Ishikawa (cell line): ENCODE measurements at regions not wholly inside any gene's neighbourhood (a gene's known extent, or its start where the extent isn't known, plus 50 kb on each side); places are given as distances from the start of the nearest gene placed in this dataset.

Source experiments
- CEBPB ChIP-seq: IDR thresholded peaks from 2 replicates; pipeline ENCODE4 v1.6.1; 2012
- ZBTB7A ChIP-seq: IDR thresholded peaks from 2 replicates; pipeline ENCODE4 v1.6.1; 2012; ENCODE audit warnings: low read depth
- TF ChIP-seq, protein P1 (sequence below): IDR thresholded peaks from 2 replicates; pipeline ENCODE4 v1.6.1; 2012; ENCODE audit warnings: low read depth, mild to moderate bottlenecking

DNA sequence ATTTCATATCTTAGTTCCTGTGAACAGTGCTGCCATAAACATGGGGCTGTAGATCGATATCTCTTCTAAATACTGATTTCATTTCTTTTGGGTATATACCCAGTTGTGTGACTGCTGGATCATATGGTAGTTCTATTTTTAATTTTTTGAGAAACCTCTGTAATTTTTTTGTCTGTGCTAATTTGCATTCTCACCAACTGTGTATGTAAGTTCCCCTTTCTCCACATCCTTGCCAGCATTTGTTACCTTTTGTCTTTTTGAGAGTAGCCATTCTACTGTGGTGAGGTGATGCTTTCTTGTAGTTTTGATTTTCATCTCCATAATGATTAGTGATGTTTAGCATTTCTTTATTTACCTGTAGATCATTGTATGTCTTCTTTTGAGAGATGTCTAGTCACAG is 2086.5 kb upstream of the TENM3 start:
- TF ChIP-seq ZBTB7A (no peak), CEBPB (no peak)
- TF ChIP-seq, protein P1, sequence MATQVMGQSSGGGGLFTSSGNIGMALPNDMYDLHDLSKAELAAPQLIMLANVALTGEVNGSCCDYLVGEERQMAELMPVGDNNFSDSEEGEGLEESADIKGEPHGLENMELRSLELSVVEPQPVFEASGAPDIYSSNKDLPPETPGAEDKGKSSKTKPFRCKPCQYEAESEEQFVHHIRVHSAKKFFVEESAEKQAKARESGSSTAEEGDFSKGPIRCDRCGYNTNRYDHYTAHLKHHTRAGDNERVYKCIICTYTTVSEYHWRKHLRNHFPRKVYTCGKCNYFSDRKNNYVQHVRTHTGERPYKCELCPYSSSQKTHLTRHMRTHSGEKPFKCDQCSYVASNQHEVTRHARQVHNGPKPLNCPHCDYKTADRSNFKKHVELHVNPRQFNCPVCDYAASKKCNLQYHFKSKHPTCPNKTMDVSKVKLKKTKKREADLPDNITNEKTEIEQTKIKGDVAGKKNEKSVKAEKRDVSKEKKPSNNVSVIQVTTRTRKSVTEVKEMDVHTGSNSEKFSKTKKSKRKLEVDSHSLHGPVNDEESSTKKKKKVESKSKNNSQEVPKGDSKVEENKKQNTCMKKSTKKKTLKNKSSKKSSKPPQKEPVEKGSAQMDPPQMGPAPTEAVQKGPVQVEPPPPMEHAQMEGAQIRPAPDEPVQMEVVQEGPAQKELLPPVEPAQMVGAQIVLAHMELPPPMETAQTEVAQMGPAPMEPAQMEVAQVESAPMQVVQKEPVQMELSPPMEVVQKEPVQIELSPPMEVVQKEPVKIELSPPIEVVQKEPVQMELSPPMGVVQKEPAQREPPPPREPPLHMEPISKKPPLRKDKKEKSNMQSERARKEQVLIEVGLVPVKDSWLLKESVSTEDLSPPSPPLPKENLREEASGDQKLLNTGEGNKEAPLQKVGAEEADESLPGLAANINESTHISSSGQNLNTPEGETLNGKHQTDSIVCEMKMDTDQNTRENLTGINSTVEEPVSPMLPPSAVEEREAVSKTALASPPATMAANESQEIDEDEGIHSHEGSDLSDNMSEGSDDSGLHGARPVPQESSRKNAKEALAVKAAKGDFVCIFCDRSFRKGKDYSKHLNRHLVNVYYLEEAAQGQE, result no peak
